Spleen (tissue), 11 donors: ENCODE measurements at regions not wholly inside any gene's neighbourhood (a gene's known extent, or its start where the extent isn't known, plus 50 kb on each side); places are given as distances from the start of the nearest gene placed in this dataset.

Experiments used
- DNase-seq: peaks from one replicate; pipeline ENCODE4 v3.0.0-alpha.2; 2020
- H3K27ac ChIP-seq, 8 donors: fragments of 200-600 bp; sonication (generic) in 7 of 8; 1 replicate in 4 of 8; 2 replicates in 4 of 8; pipeline versions ENCODE4 v1.5.0 to v1.8.0; 2016 to 2021; ENCODE audit warnings: inconsistent platforms in 4 of 8, mild to moderate bottlenecking in 4 of 8, moderate library complexity in 1 of 8
- H3K27me3 ChIP-seq, 7 donors: fragments of 200-600 bp; sonication (generic) in 6 of 7; replicated peaks in 1 of 7; 1 replicate in 4 of 7; 2 replicates in 3 of 7; pipeline versions ENCODE4 v1.5.0 to v1.8.0; 2016 to 2021; ENCODE audit warnings: inconsistent platforms in 3 of 7, mild to moderate bottlenecking in 1 of 7
- H3K36me3 ChIP-seq, 6 donors: fragments of 200-600 bp; sonication (generic) in 5 of 6; 1 replicate in 4 of 6; 2 replicates in 2 of 6; pipeline versions ENCODE4 v1.5.0 to v1.8.0; 2016 to 2021; ENCODE audit warnings: inconsistent platforms in 2 of 6
- H3K4me1 ChIP-seq, 6 donors: fragments of 200-600 bp; sonication (generic) in 5 of 6; 1 replicate in 3 of 6; 2 replicates in 3 of 6; pipeline versions ENCODE4 v1.5.0 to v1.8.0; 2016 to 2021; ENCODE audit warnings: inconsistent platforms in 3 of 6
- H3K4me3 ChIP-seq, 8 donors: fragments of 200-600 bp; sonication (generic) in 7 of 8; 1 replicate in 4 of 8; 2 replicates in 4 of 8; pipeline versions ENCODE4 v1.5.0 to v1.8.0; 2016 to 2021; ENCODE audit warnings: inconsistent platforms in 4 of 8, mild to moderate bottlenecking in 4 of 8, moderate library complexity in 2 of 8
- H3K9me3 ChIP-seq, 8 donors: fragments of 200-600 bp; sonication (generic) in 7 of 8; 1 replicate in 4 of 8; 2 replicates in 4 of 8; pipeline versions ENCODE4 v1.5.0 to v1.8.0; 2016 to 2021; ENCODE audit warnings: inconsistent platforms in 4 of 8
- CTCF ChIP-seq, 11 experiments: fragments of 200-600 bp in 7 of 11; fragments of 450-650 bp in 4 of 11; sonication (generic) in 4 of 11; IDR thresholded peaks in 8 of 11; conservative IDR thresholded peaks in 3 of 11; 1 replicate in 7 of 11; 2 replicates in 4 of 11; pipeline versions ENCODE4 v1.4.0 to v1.8.0; 2016 to 2021; ENCODE audit warnings: antibody characterized with exemption in 11 of 11, inconsistent platforms in 4 of 11, mild to moderate bottlenecking in 1 of 11
- POLR2A ChIP-seq, 3 donors: fragments of 450-650 bp; IDR thresholded peaks; one replicate each; pipeline ENCODE4 v1.5.1; 2017; ENCODE audit warnings: antibody characterized with exemption in 3 of 3, mild to moderate bottlenecking in 1 of 3
- POLR2AphosphoS5 ChIP-seq, 3 donors: sonication (generic); formaldehyde crosslinking; IDR thresholded peaks; one replicate each; pipeline ENCODE4 v1.5.1; 2017; ENCODE audit warnings: antibody characterized with exemption in 3 of 3
- WGBS, 5 donors: extraction: QIAGEN DNeasy Blood & Tissue Kit in 3 of 5; methylation state at CpG; one replicate each; pipeline versions ENCODE4 v1.1.5 to v1.1.7; 2013 to 2018; 5-methylcytosine and 5-hydroxymethylcytosine counted together
- intact Hi-C: fragments of 100-400 bp; cut with DNase I; formaldehyde crosslinking; loops from one replicate; pipeline ENCODE4 v1.15.0; 2023; ENCODE audit warnings: low total_unique reads
- donor health status: healthy with polysubstance abuse.
- donor health status: DM: no; HTN: no; CAD: no; lungs with moderate emphysema.
- donor health status: DM: no; HTN: no; CAD: no.
- donor health status: Bipolar disorder and iron deficiency.
- donor health status: healthy.
- donor health status: DM: no; HTN: no; CAD: no.
- donor health status: DM: yes; HTN: yes; CAD: no.

- no peaks in the 10 kb centered on the region for H3K4me1 ChIP-seq
- H3K4me3 ChIP-seq: no peak overlapping the region
- TF ChIP-seq POLR2AphosphoS5 (IDR thresholded peaks at IDR 0.05) (no peak), CTCF (IDR thresholded peaks at IDR 0.05 in 8 of 11, conservative IDR thresholded peaks at IDR 0.05 in 3 of 11) (no peak), POLR2A (IDR thresholded peaks at IDR 0.05) (no peak)
- intact Hi-C loops: no loop called here
- DNase-seq: no peak
- no peaks in the 10 kb centered on the region for H3K27me3 ChIP-seq
- H3K27ac ChIP-seq: no peak overlapping the region
- 71 to 77% (median 71%) methylated on average over 4 of the region's 4 CpGs for WGBS, 5 donors
- H3K36me3 ChIP-seq: no peaks in the 10 kb centered on the region
- no peaks in the 10 kb centered on the region for H3K9me3 ChIP-seq
Observed at GRCh38 chr3:104723000-104723399, 643.7 kb upstream of the ALCAM start.

GRCh38 chr3:104731074-104731473 lies 635.6 kb upstream of the ALCAM start:
- Histone ChIP-seq H3K4me3 (no peak overlapping the region), H3K36me3 (no peaks in the 10 kb centered on the region), H3K9me3 (no peaks in the 10 kb centered on the region), H3K27ac (no peak overlapping the region), H3K27me3 (no peaks in the 10 kb centered on the region), H3K4me1 (no peaks in the 10 kb centered on the region)
- 58 to 77% (median 64%) methylated on average over 3 of the region's 3 CpGs for WGBS, 5 donors
- intact Hi-C loops: no loop called here
- no peak for DNase-seq
- no peak for TF ChIP-seq POLR2A (IDR thresholded peaks at IDR 0.05)

GRCh38 chr3:104734627-104735026 lies 632.1 kb upstream of the ALCAM start:
- Histone ChIP-seq H3K36me3 (no peaks in the 10 kb centered on the region), H3K27ac (no peak overlapping the region), H3K9me3 (no peaks in the 10 kb centered on the region), H3K4me3 (no peak overlapping the region), H3K27me3 (no peaks in the 10 kb centered on the region), H3K4me1 (no peaks in the 10 kb centered on the region)
- intact Hi-C loops: no loop called here
- WGBS, 5 donors: 65 to 88% (median 76%) methylated on average over 2 of the region's 2 CpGs
- TF ChIP-seq POLR2AphosphoS5 (IDR thresholded peaks at IDR 0.05): no peak
- no peak for TF ChIP-seq POLR2A (IDR thresholded peaks at IDR 0.05)
- TF ChIP-seq CTCF (IDR thresholded peaks at IDR 0.05 in 8 of 11, conservative IDR thresholded peaks at IDR 0.05 in 3 of 11): no peak
- no peak for DNase-seq

DNA sequence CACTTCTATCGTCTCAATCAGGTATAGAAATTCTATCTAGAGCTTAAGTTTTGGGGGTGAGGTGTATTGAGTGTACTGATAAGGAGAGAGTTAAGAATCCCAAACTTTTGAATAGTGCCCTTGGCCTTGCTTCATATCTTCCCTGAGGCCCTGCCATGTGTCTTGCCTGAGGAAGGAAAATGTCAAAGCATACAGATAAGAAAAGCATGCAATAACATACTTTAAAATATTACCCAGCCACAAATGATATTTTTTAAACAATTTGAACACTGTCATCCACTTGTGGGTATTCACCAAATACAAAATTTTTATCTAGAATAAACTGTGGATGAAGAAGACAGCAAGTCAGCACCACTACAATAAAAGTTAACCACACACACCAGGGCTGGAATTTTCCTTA lies 631.0 kb upstream of the ALCAM start:
- Histone ChIP-seq H3K27me3 (no peaks in the 10 kb centered on the region), H3K4me3 (no peak overlapping the region), H3K9me3 (no peaks in the 10 kb centered on the region), H3K27ac (no peak overlapping the region), H3K36me3 (no peaks in the 10 kb centered on the region), H3K4me1 (no peaks in the 10 kb centered on the region)
- DNase-seq: no peak
- 50 to 72% (median 59%) methylated on average over 1 of the region's 1 CpG for WGBS, 5 donors
- TF ChIP-seq POLR2A (IDR thresholded peaks at IDR 0.05) (no peak), CTCF (IDR thresholded peaks at IDR 0.05 in 8 of 11, conservative IDR thresholded peaks at IDR 0.05 in 3 of 11) (no peak), POLR2AphosphoS5 (IDR thresholded peaks at IDR 0.05) (no peak)
- intact Hi-C loops: no loop called here

DNA sequence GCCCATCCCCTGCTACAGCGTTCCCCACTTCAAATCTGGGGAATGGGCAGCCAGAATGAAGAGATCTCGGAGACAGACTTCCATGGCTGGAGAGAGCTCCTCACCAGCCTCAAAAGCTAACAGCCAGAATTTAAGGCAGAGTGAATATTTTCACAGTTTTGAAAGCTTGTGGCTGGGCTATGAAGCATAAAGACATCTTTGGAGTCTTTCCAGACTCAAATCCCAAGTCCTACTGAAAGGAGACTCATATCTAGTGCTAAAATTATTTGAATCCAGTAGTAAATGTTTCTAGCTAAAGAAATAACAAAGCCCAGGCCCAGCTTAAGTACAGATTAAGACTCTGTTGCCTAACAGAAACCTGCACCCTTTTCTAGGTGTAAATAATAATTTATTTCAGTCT lies 628.4 kb upstream of the ALCAM start:
- intact Hi-C loops: no loop called here

More for the DNA sequence above, 628.4 kb upstream of the ALCAM start:
- no peak overlapping the region for H3K4me3 ChIP-seq
- TF ChIP-seq CTCF (IDR thresholded peaks at IDR 0.05 in 8 of 11, conservative IDR thresholded peaks at IDR 0.05 in 3 of 11) (no peak), POLR2AphosphoS5 (IDR thresholded peaks at IDR 0.05) (no peak), POLR2A (IDR thresholded peaks at IDR 0.05) (no peak)
- no peaks in the 10 kb centered on the region for H3K36me3 ChIP-seq
- WGBS, 5 donors: 80 to 87% (median 83%) methylated on average over 2 of the region's 2 CpGs
- DNase-seq: no peak
- H3K27ac ChIP-seq: no peak overlapping the region
- no peaks in the 10 kb centered on the region for H3K27me3 ChIP-seq
- H3K9me3 ChIP-seq: no peaks in the 10 kb centered on the region
- no peaks in the 10 kb centered on the region for H3K4me1 ChIP-seq
